EH (cell line): ENCODE measurements at regions not wholly inside any gene's neighbourhood (a gene's known extent, or its start where the extent isn't known, plus 50 kb on each side); places are given as distances from the start of the nearest gene placed in this dataset.

Experiments
- DNase-seq: peaks from one replicate; pipeline ENCODE4 v3.0.0-alpha.2; 2015; ENCODE audit warnings: low read depth

DNA sequence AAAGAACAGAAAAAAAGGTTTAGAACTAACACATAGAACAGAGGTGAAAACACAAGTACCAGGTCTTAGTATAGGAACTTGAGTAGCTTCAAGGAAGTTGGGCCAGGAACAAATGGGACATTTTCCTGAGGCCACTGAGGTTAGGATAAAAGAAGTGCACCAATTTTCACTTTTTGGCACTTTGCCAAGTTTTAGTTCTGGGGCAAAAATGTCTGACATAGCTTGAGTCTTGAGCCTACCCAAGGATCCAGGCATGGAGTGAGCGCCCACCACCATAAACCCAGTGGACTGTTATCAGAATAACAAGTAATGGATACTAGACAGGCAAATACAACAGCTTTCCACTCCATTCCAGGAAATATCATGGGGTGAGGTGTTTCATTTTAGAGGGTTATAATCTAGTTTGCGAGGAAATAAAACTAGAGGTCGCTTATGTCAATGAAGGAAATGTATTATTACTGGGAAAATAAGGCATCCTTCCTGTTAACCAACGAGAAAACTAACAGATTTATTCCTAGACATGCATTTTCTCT lies 199.7 kb upstream of the HMGA2 start:
- no peak for DNase-seq

DNA sequence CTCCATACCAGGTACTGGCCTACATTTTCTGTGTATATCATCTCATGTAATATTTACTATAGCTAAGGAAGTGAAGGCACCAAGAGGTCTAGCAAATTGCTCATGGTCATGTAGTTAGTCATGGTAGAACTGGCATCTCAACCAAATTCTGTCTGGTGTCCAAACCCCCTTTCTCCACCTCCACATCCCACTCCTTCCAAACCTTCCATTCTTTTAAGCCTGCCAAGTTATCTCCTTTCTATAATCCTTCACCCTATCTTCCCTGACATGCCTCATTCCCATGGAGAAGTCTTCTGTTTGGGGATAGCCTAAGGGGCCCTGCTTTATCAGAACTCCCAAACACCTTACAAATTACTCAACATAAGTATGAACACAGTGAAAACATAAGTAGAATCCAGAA lies 196.2 kb upstream of the HMGA2 start:
- no peak for DNase-seq

DNA sequence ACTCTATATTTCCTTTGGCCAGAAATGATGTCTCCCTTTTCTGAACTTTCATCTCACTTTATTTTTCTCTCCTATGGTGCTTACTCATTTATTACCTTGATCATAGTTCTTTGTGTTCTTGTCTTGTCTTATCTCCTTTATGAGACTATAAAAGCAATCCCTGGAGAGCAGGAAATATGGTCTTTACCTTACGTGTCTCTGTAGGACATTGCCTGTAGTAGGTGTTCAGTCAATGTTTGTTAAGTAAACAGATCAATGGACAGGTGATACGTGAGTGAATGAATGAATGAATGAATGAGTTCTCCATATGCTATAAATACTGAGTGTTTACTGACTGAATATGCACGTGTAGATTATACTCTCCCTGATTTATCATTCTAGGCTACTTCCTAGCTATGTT lies 193.7 kb upstream of the HMGA2 start:
- no peak for DNase-seq

DNA sequence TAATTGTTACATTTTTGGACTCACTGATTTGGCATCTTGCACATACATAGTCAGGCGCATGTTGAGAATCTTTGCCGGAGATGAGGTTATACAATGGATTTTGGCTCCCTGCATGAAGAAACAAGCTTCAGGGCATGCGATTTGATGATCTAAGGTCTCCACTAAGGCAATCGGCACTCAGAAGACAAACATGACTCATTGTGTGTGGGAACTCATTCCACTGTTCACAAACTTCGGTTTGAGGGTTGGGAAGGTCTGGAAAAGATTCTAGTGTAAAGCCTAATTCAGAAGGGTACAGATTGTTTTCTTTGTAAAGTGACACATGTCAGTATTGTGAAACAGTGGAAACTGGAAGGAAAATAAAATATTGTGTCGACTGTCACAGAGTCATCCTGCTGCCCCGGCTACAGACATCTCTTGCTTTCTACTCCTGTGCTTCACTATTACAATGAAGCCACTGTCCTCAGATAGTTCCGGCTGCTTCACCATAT lies 192.6 kb upstream of the HMGA2 start:
- peak; percentile 100 for DNase-seq

DNA sequence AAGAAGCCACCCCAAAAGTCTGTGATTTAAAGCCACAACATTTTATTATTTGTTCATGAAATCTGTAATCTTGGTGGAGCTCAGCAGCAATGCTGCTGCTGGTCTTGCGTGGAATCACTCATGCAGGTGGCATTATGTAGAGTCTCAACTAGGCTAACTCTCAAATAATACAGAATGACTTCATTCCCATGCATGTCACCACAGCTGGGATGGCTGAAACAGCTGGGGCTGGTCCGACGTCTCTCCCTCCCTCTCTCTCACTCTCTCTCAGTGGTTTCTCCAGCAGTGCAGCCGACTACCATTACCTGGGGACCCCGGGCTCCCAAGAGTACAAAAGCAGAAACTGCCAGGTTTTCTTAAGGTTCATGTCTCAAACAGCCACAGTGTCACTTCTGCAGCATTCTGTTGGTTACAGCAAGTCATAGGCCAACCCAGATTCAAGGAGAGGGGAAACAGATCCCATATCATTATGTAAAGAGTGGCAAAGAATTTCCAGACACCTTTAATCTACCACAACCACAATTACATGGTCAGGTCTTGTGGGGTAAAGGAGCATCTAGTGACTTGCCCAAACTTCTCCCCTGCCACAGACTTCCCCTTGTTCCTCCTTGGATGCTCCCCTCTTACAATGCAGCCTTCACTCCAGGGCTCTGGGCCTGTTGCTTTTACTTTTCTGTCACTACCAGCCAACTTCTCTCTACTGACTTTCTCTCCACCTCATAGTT lies 192.0 kb upstream of the HMGA2 start:
- DNase-seq: no peak

DNA sequence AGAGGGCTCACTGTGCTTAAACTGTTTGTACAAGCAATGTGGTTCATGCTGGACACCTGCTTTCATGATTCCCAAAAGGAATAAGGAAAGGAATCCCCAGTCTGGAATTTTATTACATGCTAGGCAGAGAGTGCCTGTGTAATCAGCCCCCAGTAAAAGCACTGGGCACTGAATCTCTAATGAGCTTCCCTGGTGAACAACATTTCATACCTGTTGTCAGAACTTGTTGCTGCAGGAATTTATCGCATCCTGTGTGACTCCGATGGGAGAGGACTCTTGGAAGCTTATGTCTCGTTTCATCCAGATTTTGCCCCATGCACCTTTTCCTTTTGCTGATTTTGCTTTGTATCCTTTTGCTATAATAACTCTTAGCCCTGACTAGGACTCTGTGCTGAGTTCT lies 190.2 kb upstream of the HMGA2 start:
- no peak for DNase-seq

DNA sequence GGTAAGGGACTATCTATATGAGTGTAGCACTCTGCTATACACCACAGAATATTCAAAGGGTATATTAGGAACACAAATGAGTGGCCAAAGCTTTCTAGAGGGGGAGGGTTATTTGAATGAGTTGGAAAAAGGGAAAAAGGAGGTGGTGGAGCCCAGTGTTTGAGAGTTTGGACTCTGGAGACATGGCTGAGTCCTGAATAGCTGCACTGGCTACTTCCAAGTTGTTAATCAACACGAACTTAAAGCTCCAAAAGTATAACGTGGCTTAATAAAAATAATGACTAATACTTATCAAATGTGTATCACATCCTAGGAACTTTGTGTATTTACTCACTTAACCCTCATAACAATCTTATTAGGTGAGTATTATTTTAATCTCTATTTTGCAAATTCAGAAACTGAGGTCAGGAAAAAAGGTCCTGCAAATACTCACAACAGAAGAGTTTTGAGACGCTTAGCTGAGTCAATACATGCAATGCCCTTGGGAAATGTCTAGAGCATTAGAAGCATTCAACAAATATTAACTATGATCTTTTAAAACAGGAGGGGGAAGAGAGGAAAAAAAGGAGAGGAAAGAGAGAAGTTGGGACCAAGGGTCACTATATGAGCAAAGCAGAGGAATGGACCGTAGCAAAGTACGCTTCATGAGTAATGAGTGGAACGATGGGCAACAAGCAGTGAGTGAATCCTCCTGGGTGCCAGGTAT lies 189.5 kb upstream of the HMGA2 start:
- peak; percentile 79 for DNase-seq

DNA sequence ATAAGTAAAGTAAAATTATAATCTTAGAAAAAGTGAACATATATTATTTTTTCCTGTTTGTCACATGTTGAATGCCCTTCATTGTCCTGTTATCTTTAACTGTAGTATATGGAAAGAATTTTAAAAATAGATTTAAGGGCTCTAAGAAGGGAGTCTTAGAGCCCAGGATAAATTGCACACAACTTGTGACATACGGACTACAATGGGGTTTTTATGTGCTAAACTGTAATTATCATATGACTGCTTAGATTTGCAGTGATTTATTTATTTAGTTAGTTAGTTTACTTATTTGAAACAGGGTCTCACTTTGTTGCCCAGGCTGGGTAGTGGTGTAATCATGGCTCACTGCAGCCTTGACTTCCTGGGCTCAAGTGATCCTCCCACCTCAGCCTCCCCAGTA lies 187.8 kb upstream of the HMGA2 start:
- DNase-seq: no peak

DNA sequence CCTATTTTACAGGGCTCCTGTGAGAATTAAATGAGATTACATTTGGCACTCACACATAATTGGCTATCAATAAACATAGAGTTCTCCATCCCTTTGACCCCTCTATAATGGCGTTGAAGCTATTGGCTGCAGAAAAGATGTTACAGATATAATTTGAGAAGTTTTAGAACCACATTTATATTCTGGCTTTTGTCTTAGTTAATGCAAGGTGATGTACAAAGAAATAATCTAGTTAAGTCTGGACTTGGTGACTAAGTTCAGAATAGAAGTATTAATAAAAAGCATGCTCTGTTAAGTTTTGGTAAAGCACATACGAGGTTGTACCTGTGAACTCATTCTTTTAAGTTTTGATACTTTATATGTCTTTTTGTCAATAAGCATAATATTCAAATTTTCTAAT lies 187.1 kb upstream of the HMGA2 start:
- no peak for DNase-seq

DNA sequence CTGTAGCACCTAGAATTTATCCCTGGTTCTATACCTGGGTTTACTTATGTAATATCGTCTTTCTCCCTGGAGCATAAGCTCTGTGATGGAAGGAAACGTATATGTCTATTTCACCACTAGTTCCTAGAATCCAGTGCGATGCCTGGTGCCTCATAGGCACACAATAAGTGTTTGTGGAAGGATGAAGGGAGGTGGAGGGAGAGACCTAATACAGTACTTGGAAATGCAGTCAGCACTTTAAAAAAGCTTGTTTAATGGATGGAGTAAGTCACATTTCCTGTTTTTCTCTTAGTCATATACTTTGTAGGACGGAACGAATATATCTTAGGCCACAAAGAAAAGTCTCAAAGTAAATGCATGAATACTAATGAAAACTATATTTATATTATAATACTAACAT lies 186.5 kb upstream of the HMGA2 start:
- peak; percentile 63 for DNase-seq

DNA sequence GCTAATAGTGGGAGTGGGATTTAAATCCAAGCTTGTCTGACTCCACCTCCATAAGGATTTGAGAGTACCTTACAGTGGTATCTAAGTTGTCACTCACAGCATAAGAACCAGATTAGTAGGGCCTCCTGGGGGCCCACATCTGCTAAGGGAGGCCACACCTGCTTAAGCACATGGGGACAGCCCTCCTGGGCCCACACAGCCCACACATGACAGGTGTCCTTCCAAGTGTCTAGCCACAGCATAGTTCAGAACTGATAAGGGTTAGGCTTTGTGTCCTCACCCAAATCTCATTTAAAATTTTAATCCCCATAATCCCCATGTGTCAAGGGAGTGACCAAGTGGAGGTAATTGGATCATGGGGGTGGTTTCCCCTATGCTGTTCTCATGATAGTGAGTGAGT lies 186.0 kb upstream of the HMGA2 start:
- no peak for DNase-seq

DNA sequence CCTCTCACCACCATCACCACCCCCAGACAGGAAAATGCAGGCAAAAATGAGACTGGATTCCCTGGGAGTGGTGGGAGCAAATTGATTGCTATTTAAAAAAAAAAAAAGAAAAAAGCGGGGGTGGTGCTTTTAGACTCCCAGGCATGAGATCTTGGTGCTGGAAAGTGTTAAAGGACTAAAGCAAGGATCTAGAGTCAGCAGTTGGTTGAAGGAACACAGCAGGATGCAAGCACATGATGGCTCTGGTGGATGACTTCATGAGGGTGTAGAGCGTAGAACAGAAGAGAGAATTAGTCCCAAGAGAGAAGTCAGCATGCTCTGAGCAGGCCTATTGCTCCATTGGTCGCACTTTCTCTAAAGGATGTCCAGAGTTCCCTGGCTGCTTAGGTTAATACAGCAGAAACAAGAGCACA lies 183.8 kb upstream of the HMGA2 start:
- peak; percentile 31 for DNase-seq

DNA sequence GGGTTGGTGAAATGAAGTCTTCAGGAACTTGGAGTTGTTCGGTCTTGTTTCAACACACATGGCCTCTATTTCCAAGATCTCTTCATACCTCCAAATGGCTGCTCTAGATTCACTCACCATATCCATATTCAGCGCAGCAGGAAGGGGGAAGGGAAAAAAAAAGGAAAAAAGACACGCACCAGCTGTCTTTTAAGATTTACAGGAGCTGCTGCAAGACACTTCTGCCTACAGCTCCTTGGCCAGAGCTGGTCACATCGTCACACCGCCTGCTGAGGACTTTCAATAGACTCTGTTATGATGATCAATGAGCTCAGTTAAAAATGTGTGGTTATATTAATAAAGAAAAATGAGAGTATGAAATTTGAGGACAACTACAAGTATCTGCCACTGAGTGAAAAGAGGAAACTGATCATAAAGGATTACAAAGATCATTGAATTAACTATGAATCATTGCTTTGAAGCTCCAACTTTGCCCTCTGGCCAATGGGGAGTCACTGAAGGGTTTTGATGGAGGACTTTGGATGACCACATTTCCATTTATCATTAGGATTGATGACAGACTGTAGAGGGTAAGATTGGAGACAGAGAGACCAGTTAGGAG lies 182.1 kb upstream of the HMGA2 start:
- DNase-seq: no peak

DNA sequence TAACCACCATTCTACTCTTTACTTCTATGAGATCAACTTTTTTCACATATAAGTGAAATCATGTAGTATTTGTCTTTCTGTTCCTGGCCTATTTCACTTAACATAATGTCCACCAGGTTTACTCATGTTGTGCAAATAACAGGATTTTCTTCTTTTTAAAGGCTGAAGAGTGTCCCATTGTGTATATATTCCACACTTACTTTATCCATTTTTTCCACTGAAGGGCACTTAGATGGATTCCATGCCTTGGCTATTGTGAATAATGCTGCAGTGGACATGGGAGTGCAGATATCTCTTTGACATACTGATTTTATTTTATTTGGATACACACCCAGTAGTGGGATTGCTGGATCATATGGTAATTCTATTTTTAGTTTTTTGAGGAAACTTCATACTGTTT lies 181.1 kb upstream of the HMGA2 start:
- DNase-seq: no peak

DNA sequence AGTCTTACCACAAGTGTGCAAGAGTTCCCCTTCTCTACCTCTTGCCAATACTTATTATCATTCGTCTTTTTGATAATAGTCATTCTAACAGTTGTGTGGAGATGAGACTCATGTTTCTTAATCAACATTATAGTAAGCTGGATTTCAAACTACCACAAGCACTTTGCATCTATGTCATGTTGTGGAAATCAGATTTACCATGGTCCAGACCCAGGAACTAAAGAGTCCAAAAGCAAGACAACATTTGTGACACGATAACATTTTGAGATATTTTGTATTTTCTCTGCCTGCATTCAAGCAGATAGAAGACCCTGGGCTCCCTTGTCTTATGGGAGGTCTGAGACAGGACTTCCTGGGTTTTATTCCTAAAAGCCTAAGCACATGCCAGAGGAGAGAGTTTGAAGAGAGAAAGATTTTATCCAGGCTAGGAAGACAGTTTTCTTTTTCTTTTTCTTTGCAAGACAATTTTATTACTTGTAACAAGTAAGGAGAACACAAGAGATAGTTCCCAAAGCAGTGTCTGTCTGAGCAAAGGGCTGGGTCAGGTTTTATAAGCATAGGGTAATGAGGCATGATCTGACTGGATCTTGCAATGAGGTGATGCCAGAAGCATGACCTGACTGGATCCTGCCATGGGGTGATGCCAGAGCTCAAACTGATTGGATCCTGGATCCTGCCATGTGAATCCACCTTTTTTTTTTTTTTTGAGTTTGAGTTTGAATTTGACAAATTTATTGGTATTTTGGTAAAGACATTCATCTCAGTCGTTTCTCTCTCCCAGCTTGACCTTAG lies 180.5 kb upstream of the HMGA2 start:
- DNase-seq: peak; percentile 33

DNA sequence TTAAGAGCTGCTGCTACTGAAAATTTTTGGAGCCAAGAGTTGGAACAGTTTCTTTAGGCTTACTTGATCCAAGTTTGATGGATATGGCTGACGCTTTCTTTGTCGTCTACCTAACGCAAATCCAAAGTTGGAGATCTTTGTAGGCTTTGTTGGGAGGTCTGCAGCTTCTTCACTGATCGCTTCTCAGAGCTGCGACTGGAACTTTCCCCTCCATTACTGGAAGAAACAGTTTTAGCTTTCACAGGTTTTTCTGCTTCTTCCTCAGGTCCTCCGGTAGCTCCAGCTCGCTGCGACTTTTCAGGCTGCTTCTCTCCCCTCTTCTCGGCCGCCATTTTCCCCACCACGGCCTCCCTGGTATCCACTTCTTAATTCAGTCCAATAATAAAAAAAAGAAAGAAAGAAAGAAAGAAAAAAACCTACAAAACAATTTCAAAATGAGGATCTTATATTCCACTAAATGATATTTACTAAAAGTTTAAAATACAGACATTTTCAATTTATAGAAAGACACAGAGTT lies 178.1 kb upstream of the HMGA2 start:
- no peak for DNase-seq

DNA sequence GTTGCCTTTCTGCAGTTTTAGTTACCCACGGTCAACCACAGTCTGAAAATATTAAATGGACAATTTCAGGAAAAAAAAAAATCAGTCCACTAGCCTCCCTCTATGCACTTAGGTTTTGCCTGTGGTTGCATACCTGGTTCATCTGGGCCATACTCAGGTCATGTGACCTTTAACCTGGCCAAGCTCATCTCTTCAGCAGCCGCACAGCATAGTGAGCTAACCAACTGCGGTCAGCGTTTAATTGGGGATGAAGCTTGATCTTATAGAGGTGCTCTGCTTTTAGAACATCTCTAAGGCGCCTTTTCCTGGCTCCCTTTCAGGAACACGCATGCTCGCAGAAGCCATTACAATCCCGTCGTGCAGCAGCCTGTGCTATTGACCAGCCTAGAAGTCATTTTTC lies 177.2 kb upstream of the HMGA2 start:
- DNase-seq: no peak

DNA sequence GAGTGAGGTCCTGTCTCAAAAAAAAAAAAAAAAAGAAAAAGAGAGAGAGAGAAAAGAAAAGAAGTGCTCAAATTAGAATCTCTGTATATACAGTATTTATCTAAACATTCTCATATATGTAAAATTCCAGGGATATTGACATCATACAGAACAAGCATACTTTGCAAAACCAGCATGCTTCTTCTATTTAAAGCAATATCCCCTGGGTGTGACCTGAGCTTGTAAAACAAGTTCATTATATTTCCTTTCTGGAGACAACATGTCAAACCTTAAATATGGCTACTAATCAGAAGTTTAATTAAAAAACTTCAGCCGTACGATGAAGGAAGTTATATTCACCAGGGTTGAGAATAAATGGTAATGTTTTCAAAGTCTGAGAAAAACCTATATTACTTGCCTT lies 175.8 kb upstream of the HMGA2 start:
- DNase-seq: no peak

DNA sequence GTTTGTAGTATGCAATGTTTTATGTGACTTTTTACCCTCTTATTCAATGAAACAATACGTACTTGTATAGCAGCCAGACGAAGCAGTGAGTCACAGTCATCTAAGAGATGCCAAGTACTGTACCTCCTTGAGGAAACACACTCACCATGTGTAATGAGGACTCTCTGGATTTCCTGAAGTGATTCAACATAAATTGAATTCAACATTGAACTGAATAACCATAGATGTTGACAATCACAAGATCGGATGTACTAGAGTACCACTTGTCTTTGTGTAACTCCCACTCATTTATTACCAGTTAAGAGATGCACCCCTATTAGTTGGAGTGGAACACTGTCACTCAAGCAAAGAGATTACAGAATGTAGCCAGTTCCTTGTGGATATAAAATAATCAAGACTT lies 175.2 kb upstream of the HMGA2 start:
- peak; percentile 98 for DNase-seq

DNA sequence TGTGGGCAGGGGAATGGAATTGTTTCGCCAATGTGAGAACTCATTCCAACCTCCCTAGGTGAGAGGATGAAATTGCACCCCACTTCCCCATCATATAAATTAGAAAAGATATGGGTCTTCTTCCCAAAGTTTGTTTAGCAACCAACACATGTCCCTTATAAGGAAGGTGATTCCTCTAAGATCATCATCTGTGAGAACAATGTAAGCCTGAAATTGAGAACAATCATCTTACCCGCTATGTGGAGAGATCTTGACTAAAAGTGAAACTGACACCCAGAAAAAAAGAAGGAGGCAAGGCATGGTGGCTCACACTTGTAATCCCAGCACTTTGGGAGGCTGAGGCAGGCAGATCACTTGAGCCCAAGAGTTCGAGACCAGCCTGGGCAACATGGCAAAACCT lies 173.2 kb upstream of the HMGA2 start:
- DNase-seq: no peak

DNA sequence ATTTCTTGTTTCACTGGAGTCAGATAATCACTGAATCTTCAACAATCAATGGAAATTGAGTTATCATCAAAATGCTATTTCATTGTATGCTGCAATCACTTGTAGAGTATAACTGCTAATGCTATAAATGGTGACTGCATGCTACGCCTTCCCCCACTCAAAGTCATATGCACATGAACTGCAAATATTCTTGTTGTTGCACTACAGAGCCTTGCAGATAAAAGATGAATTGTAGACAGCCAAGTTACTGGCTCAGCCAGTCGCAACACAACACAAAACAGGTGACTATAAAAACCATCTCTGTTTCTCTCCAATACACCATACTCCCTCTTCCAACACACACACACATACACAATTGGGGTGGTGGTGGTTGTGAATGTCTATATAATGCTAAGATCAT lies 171.0 kb upstream of the HMGA2 start:
- DNase-seq: no peak
